ENCODE measurements at regions not wholly inside any gene's neighbourhood (a gene's known extent, or its start where the extent isn't known, plus 50 kb on each side); places are given as distances from the start of the nearest gene placed in this dataset.

DNA sequence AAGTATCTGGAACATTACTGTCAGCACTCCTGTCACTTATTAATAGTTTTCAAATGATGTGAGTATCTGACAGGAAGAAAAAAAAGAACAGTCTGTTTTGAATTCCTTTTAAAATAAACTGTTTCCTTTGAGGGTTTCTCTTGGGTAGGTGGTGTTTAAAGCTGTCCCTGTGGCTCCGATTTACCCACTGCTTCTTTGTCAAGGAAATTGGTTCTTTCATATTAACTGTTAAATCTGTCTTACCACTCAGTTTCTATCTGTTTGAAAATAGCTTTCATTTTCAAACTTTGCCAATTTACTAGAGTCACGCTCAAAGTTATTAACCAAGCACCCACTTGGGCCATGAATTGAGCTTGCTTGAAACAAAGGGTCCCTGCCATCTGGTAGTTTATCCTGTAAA is 614.6 kb upstream of the NXPH2 start (continued):
- TF ChIP-seq, protein P1, sequence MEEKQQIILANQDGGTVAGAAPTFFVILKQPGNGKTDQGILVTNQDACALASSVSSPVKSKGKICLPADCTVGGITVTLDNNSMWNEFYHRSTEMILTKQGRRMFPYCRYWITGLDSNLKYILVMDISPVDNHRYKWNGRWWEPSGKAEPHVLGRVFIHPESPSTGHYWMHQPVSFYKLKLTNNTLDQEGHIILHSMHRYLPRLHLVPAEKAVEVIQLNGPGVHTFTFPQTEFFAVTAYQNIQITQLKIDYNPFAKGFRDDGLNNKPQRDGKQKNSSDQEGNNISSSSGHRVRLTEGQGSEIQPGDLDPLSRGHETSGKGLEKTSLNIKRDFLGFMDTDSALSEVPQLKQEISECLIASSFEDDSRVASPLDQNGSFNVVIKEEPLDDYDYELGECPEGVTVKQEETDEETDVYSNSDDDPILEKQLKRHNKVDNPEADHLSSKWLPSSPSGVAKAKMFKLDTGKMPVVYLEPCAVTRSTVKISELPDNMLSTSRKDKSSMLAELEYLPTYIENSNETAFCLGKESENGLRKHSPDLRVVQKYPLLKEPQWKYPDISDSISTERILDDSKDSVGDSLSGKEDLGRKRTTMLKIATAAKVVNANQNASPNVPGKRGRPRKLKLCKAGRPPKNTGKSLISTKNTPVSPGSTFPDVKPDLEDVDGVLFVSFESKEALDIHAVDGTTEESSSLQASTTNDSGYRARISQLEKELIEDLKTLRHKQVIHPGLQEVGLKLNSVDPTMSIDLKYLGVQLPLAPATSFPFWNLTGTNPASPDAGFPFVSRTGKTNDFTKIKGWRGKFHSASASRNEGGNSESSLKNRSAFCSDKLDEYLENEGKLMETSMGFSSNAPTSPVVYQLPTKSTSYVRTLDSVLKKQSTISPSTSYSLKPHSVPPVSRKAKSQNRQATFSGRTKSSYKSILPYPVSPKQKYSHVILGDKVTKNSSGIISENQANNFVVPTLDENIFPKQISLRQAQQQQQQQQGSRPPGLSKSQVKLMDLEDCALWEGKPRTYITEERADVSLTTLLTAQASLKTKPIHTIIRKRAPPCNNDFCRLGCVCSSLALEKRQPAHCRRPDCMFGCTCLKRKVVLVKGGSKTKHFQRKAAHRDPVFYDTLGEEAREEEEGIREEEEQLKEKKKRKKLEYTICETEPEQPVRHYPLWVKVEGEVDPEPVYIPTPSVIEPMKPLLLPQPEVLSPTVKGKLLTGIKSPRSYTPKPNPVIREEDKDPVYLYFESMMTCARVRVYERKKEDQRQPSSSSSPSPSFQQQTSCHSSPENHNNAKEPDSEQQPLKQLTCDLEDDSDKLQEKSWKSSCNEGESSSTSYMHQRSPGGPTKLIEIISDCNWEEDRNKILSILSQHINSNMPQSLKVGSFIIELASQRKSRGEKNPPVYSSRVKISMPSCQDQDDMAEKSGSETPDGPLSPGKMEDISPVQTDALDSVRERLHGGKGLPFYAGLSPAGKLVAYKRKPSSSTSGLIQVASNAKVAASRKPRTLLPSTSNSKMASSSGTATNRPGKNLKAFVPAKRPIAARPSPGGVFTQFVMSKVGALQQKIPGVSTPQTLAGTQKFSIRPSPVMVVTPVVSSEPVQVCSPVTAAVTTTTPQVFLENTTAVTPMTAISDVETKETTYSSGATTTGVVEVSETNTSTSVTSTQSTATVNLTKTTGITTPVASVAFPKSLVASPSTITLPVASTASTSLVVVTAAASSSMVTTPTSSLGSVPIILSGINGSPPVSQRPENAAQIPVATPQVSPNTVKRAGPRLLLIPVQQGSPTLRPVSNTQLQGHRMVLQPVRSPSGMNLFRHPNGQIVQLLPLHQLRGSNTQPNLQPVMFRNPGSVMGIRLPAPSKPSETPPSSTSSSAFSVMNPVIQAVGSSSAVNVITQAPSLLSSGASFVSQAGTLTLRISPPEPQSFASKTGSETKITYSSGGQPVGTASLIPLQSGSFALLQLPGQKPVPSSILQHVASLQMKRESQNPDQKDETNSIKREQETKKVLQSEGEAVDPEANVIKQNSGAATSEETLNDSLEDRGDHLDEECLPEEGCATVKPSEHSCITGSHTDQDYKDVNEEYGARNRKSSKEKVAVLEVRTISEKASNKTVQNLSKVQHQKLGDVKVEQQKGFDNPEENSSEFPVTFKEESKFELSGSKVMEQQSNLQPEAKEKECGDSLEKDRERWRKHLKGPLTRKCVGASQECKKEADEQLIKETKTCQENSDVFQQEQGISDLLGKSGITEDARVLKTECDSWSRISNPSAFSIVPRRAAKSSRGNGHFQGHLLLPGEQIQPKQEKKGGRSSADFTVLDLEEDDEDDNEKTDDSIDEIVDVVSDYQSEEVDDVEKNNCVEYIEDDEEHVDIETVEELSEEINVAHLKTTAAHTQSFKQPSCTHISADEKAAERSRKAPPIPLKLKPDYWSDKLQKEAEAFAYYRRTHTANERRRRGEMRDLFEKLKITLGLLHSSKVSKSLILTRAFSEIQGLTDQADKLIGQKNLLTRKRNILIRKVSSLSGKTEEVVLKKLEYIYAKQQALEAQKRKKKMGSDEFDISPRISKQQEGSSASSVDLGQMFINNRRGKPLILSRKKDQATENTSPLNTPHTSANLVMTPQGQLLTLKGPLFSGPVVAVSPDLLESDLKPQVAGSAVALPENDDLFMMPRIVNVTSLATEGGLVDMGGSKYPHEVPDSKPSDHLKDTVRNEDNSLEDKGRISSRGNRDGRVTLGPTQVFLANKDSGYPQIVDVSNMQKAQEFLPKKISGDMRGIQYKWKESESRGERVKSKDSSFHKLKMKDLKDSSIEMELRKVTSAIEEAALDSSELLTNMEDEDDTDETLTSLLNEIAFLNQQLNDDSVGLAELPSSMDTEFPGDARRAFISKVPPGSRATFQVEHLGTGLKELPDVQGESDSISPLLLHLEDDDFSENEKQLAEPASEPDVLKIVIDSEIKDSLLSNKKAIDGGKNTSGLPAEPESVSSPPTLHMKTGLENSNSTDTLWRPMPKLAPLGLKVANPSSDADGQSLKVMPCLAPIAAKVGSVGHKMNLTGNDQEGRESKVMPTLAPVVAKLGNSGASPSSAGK (IDR thresholded peaks at IDR 0.05), result no peak
- TF ChIP-seq, protein P2, sequence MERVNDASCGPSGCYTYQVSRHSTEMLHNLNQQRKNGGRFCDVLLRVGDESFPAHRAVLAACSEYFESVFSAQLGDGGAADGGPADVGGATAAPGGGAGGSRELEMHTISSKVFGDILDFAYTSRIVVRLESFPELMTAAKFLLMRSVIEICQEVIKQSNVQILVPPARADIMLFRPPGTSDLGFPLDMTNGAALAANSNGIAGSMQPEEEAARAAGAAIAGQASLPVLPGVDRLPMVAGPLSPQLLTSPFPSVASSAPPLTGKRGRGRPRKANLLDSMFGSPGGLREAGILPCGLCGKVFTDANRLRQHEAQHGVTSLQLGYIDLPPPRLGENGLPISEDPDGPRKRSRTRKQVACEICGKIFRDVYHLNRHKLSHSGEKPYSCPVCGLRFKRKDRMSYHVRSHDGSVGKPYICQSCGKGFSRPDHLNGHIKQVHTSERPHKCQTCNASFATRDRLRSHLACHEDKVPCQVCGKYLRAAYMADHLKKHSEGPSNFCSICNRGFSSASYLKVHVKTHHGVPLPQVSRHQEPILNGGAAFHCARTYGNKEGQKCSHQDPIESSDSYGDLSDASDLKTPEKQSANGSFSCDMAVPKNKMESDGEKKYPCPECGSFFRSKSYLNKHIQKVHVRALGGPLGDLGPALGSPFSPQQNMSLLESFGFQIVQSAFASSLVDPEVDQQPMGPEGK (CRISPR knock-in tag; IDR thresholded peaks at IDR 0.05; ENCODE audit: borderline replicate concordance), result no peak
- TF ChIP-seq, protein P3, sequence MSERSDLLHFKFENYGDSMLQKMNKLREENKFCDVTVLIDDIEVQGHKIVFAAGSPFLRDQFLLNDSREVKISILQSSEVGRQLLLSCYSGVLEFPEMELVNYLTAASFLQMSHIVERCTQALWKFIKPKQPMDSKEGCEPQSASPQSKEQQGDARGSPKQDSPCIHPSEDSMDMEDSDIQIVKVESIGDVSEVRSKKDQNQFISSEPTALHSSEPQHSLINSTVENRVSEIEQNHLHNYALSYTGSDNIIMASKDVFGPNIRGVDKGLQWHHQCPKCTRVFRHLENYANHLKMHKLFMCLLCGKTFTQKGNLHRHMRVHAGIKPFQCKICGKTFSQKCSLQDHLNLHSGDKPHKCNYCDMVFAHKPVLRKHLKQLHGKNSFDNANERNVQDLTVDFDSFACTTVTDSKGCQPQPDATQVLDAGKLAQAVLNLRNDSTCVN (CRISPR knock-in tag; IDR thresholded peaks at IDR 0.05), result no peak
- TF ChIP-seq MAFF (IDR thresholded peaks at IDR 0.05; ENCODE audit: low read length) (no peak), ZNF444 (CRISPR knock-in tag; IDR thresholded peaks at IDR 0.05) (no peak), PHTF2 (CRISPR knock-in tag; IDR thresholded peaks at IDR 0.05) (no peak), CREBBP (IDR thresholded peaks at IDR 0.05; ENCODE audit: low read depth, low read length) (no peak), ASH1L (IDR thresholded peaks at IDR 0.05; ENCODE audit: borderline replicate concordance, low read depth, partially characterized antibody) (no peak)
- TF ChIP-seq, protein P4, sequence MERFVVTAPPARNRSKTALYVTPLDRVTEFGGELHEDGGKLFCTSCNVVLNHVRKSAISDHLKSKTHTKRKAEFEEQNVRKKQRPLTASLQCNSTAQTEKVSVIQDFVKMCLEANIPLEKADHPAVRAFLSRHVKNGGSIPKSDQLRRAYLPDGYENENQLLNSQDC (CRISPR knock-in tag; IDR thresholded peaks at IDR 0.05), result no peak
- TF ChIP-seq, protein P5, sequence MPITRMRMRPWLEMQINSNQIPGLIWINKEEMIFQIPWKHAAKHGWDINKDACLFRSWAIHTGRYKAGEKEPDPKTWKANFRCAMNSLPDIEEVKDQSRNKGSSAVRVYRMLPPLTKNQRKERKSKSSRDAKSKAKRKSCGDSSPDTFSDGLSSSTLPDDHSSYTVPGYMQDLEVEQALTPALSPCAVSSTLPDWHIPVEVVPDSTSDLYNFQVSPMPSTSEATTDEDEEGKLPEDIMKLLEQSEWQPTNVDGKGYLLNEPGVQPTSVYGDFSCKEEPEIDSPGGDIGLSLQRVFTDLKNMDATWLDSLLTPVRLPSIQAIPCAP (CRISPR knock-in tag; IDR thresholded peaks at IDR 0.05; ENCODE audit: borderline replicate concordance), result no peak
- TF ChIP-seq, protein P6, sequence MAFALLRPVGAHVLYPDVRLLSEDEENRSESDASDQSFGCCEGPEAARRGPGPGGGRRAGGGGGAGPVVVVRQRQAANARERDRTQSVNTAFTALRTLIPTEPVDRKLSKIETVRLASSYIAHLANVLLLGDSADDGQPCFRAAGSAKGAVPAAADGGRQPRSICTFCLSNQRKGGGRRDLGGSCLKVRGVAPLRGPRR (CRISPR knock-in tag; IDR thresholded peaks at IDR 0.05), result no peak
